SK-N-SH (cell line): ENCODE measurements at regions not wholly inside any gene's neighbourhood (a gene's known extent, or its start where the extent isn't known, plus 50 kb on each side); places are given as distances from the start of the nearest gene placed in this dataset.

ENCODE experiments used
- CTCF ChIP-seq: fragments of 200-600 bp; sonication (generic); IDR thresholded peaks from 2 replicates; pipeline ENCODE4 v1.6.1; 2017; ENCODE audit warnings: antibody characterized with exemption, mild to moderate bottlenecking, moderate library complexity
- EZH2phosphoT487 ChIP-seq: fragments of 200-600 bp; sonication (generic); IDR thresholded peaks from 2 replicates; pipeline ENCODE4 v1.6.1; 2017; ENCODE audit warnings: low read depth, mixed run types, mild to moderate bottlenecking, antibody characterized with exemption, moderate library complexity, borderline replicate concordance
- NFIC ChIP-seq: IDR thresholded peaks from 2 replicates; pipeline ENCODE4 v1.4.0; 2012; ENCODE audit warnings: borderline replicate concordance
- PBX3 ChIP-seq: IDR thresholded peaks from 2 replicates; pipeline ENCODE4; 2012
- POLR2AphosphoS5 ChIP-seq: IDR thresholded peaks from 2 replicates; pipeline ENCODE4 v1.6.1; 2012; ENCODE audit warnings: low read depth, low read length
- RAD21 ChIP-seq: IDR thresholded peaks from 2 replicates; pipeline ENCODE4 v1.6.1; 2012; ENCODE audit warnings: mild to moderate bottlenecking, low read length
- RFX5 ChIP-seq: IDR thresholded peaks from 2 replicates; pipeline ENCODE4 v1.6.1; 2012; ENCODE audit warnings: mild to moderate bottlenecking, improper control_type of control experiment, low read length
- SIN3A ChIP-seq: IDR thresholded peaks from 2 replicates; pipeline ENCODE4 v1.6.1; 2012; ENCODE audit warnings: low read depth, mild to moderate bottlenecking, low read length, moderate library complexity, borderline replicate concordance
- TCF12 ChIP-seq: IDR thresholded peaks from 2 replicates; pipeline ENCODE4 v1.4.0; 2012
- ZBTB33 ChIP-seq: IDR thresholded peaks from 2 replicates; pipeline ENCODE4 v1.4.0; 2012; ENCODE audit warnings: low read depth, borderline replicate concordance

- TF ChIP-seq RAD21: no peak
- no peak for TF ChIP-seq ZBTB33
- no peak for TF ChIP-seq EZH2phosphoT487
- no peak for TF ChIP-seq TCF12
- TF ChIP-seq CTCF: no peak
- no peak for TF ChIP-seq PBX3
- no peak for TF ChIP-seq SIN3A
- TF ChIP-seq POLR2AphosphoS5: no peak
- TF ChIP-seq NFIC: no peak
- no peak for TF ChIP-seq RFX5
Observed at GRCh38 chr7:106367664-106368063, 82.9 kb upstream of the NAMPT start.
